WTC11 (cell line): ENCODE measurements at regions not wholly inside any gene's neighbourhood (a gene's known extent, or its start where the extent isn't known, plus 50 kb on each side); places are given as distances from the start of the nearest gene placed in this dataset.

Experiments
- CREB1 ChIP-seq: sonication (generic); formaldehyde crosslinking; IDR thresholded peaks from 2 replicates; pipeline ENCODE4 v1.8.0; 2023; ENCODE audit warnings: mild to moderate bottlenecking, missing genetic modification reagents
- HMGA2 ChIP-seq: fragments of 250-450 bp; sonication (Bioruptor Pico); IDR thresholded peaks from 2 replicates; pipeline ENCODE4 v1.4.0; 2021; ENCODE audit warnings: mild to moderate bottlenecking, moderate library complexity
- NFYB ChIP-seq: sonication (generic); formaldehyde crosslinking; conservative IDR thresholded peaks from 2 replicates; pipeline ENCODE4 v1.8.0; 2022; ENCODE audit warnings: low read depth, missing genetic modification reagents
- ZNF121 ChIP-seq: sonication (generic); formaldehyde crosslinking; IDR thresholded peaks from 2 replicates; pipeline ENCODE4 v1.8.0; 2023; ENCODE audit warnings: missing genetic modification reagents
- ZNF317 ChIP-seq: sonication (generic); formaldehyde crosslinking; IDR thresholded peaks from 2 replicates; pipeline ENCODE4 v1.8.1; 2023; ENCODE audit warnings: low read depth, mild to moderate bottlenecking, moderate library complexity, missing genetic modification reagents, borderline replicate concordance
- TF ChIP-seq, protein P1 (sequence below): fragments of 200-600 bp; IDR thresholded peaks from 2 replicates; pipeline ENCODE4 v1.8.0; 2022; ENCODE audit warnings: antibody characterized with exemption
- TF ChIP-seq, protein P2 (sequence below): sonication (generic); formaldehyde crosslinking; IDR thresholded peaks from 2 replicates; pipeline ENCODE4 v1.8.0; 2022; ENCODE audit warnings: mild to moderate bottlenecking, missing genetic modification reagents
- TF ChIP-seq, protein P3 (sequence below): fragments of 250-450 bp; sonication (Bioruptor Pico); IDR thresholded peaks from 2 replicates; pipeline ENCODE4 v1.9.0; 2021; ENCODE audit warnings: mild to moderate bottlenecking, borderline replicate concordance
- TF ChIP-seq, protein P4 (sequence below): sonication (generic); formaldehyde crosslinking; conservative IDR thresholded peaks from 2 replicates; pipeline ENCODE4 v1.8.1; 2023; ENCODE audit warnings: mild to moderate bottlenecking, low read depth, missing genetic modification reagents, moderate library complexity
- TF ChIP-seq, protein P5 (sequence below): sonication (generic); formaldehyde crosslinking; IDR thresholded peaks from 2 replicates; pipeline ENCODE4 v1.8.0; 2022; ENCODE audit warnings: mild to moderate bottlenecking, missing genetic modification reagents

DNA sequence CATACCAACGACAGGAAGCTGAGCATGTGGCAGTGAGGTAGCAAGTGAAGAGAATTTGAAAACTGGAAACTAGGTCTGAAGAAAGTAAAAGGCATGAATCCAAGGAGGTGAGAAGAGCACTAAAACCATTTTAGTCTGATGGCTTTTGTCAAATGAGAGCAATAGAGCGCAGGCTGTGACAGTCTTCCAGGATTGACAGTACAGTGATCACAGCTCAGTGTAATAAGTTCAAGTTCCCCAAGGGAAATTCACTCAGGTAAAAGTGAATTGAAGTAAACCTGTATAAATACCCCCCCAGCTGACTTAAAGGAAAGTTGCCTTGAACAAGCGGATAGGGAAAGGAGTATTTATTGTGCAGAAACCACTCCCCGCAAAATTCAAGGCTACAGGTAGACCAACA, 224.2 kb upstream of the CRBN start:
- TF ChIP-seq, protein P1, sequence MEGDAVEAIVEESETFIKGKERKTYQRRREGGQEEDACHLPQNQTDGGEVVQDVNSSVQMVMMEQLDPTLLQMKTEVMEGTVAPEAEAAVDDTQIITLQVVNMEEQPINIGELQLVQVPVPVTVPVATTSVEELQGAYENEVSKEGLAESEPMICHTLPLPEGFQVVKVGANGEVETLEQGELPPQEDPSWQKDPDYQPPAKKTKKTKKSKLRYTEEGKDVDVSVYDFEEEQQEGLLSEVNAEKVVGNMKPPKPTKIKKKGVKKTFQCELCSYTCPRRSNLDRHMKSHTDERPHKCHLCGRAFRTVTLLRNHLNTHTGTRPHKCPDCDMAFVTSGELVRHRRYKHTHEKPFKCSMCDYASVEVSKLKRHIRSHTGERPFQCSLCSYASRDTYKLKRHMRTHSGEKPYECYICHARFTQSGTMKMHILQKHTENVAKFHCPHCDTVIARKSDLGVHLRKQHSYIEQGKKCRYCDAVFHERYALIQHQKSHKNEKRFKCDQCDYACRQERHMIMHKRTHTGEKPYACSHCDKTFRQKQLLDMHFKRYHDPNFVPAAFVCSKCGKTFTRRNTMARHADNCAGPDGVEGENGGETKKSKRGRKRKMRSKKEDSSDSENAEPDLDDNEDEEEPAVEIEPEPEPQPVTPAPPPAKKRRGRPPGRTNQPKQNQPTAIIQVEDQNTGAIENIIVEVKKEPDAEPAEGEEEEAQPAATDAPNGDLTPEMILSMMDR, result no peak
- TF ChIP-seq, protein P2, sequence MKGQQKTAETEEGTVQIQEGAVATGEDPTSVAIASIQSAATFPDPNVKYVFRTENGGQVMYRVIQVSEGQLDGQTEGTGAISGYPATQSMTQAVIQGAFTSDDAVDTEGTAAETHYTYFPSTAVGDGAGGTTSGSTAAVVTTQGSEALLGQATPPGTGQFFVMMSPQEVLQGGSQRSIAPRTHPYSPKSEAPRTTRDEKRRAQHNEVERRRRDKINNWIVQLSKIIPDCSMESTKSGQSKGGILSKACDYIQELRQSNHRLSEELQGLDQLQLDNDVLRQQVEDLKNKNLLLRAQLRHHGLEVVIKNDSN (CRISPR knock-in tag), result no peak
- TF ChIP-seq, protein P3, sequence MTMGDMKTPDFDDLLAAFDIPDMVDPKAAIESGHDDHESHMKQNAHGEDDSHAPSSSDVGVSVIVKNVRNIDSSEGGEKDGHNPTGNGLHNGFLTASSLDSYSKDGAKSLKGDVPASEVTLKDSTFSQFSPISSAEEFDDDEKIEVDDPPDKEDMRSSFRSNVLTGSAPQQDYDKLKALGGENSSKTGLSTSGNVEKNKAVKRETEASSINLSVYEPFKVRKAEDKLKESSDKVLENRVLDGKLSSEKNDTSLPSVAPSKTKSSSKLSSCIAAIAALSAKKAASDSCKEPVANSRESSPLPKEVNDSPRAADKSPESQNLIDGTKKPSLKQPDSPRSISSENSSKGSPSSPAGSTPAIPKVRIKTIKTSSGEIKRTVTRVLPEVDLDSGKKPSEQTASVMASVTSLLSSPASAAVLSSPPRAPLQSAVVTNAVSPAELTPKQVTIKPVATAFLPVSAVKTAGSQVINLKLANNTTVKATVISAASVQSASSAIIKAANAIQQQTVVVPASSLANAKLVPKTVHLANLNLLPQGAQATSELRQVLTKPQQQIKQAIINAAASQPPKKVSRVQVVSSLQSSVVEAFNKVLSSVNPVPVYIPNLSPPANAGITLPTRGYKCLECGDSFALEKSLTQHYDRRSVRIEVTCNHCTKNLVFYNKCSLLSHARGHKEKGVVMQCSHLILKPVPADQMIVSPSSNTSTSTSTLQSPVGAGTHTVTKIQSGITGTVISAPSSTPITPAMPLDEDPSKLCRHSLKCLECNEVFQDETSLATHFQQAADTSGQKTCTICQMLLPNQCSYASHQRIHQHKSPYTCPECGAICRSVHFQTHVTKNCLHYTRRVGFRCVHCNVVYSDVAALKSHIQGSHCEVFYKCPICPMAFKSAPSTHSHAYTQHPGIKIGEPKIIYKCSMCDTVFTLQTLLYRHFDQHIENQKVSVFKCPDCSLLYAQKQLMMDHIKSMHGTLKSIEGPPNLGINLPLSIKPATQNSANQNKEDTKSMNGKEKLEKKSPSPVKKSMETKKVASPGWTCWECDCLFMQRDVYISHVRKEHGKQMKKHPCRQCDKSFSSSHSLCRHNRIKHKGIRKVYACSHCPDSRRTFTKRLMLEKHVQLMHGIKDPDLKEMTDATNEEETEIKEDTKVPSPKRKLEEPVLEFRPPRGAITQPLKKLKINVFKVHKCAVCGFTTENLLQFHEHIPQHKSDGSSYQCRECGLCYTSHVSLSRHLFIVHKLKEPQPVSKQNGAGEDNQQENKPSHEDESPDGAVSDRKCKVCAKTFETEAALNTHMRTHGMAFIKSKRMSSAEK (CRISPR knock-in tag), result no peak
- TF ChIP-seq, protein P4, sequence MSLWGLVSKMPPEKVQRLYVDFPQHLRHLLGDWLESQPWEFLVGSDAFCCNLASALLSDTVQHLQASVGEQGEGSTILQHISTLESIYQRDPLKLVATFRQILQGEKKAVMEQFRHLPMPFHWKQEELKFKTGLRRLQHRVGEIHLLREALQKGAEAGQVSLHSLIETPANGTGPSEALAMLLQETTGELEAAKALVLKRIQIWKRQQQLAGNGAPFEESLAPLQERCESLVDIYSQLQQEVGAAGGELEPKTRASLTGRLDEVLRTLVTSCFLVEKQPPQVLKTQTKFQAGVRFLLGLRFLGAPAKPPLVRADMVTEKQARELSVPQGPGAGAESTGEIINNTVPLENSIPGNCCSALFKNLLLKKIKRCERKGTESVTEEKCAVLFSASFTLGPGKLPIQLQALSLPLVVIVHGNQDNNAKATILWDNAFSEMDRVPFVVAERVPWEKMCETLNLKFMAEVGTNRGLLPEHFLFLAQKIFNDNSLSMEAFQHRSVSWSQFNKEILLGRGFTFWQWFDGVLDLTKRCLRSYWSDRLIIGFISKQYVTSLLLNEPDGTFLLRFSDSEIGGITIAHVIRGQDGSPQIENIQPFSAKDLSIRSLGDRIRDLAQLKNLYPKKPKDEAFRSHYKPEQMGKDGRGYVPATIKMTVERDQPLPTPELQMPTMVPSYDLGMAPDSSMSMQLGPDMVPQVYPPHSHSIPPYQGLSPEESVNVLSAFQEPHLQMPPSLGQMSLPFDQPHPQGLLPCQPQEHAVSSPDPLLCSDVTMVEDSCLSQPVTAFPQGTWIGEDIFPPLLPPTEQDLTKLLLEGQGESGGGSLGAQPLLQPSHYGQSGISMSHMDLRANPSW, result no peak
- no peak for TF ChIP-seq ZNF121 (CRISPR knock-in tag)
- no peak for TF ChIP-seq HMGA2 (CRISPR knock-in tag)
- TF ChIP-seq NFYB (CRISPR knock-in tag), result no peak
- no peak for TF ChIP-seq ZNF317 (CRISPR knock-in tag)
- TF ChIP-seq, protein P5, sequence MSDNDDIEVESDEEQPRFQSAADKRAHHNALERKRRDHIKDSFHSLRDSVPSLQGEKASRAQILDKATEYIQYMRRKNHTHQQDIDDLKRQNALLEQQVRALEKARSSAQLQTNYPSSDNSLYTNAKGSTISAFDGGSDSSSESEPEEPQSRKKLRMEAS (CRISPR knock-in tag), result no peak
- TF ChIP-seq CREB1 (CRISPR knock-in tag), result no peak
